AG04450 (cell line): ENCODE measurements at regions not wholly inside any gene's neighbourhood (a gene's known extent, or its start where the extent isn't known, plus 50 kb on each side); places are given as distances from the start of the nearest gene placed in this dataset.

ENCODE experiments used
- CTCF ChIA-PET: fragments of 300-600, 350-600 bp; formaldehyde crosslinking; extraction: SDS; loops from one replicate; lab custom pipeline; 2022; ENCODE audit warnings: antibody characterized with exemption, inconsistent platforms; lab: Charles Lee
- POLR2A ChIA-PET: fragments of 350-600 bp; formaldehyde crosslinking; extraction: SDS; loops from one replicate; lab custom pipeline; 2021; ENCODE audit warnings: antibody characterized with exemption, inconsistent platforms; lab: Yijun Ruan, JAX
- DNase-seq: peaks from one replicate; pipeline ENCODE4 v3.0.0-alpha.2; 2011; ENCODE audit warnings: low read depth, low spot score
- H3K27ac ChIP-seq: one replicate; pipeline ENCODE4 v1.5.1; 2012; ENCODE audit warnings: low read depth, low read length, control low read depth
- H3K27me3 ChIP-seq: one replicate; pipeline ENCODE4 v1.6.0; 2012; ENCODE audit warnings: low read length; ENCODE audit not compliant: control insufficient read depth, insufficient read depth
- H3K4me3 ChIP-seq: 2 replicates; pipeline ENCODE4 v1.5.1; 2011; ENCODE audit warnings: mild to moderate bottlenecking, low read depth, low read length, control low read depth
- H3K9me3 ChIP-seq: 2 replicates; pipeline ENCODE4 v1.5.1; 2012; ENCODE audit warnings: low read length; ENCODE audit not compliant: control insufficient read depth, insufficient read depth
- TF ChIP-seq, protein P1 (sequence below): IDR thresholded peaks from 2 replicates; pipeline ENCODE4 v1.5.1; 2011; ENCODE audit warnings: low read depth, low read length, control low read depth, inconsistent platforms

DNA sequence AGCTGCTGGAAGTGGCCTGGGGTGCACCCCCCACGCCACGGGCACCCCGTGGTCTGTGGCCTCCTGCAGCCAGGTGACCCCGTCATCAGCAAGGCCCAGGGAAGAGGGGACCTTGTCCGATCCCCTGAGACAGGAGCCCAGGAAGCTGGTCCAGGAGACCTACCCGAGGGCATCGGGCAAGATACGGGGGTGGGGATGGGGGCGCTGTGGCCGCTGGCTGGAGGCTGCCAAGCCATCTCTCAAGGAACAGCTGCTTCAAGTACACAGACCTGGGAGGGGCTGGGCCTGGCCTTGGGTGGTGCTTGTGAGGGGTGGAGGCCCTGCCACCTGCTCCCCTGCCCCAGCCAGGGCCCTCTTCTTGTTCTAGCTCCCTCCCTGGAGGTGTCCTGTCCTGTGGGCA lies 1272.1 kb downstream of the BRD1 start:
- Histone ChIP-seq H3K27ac (no peak overlapping the region), H3K27me3 (no peaks in the 10 kb centered on the region), H3K9me3 (peaks cover 93% of the 10 kb centered on the region), H3K4me3 (no peak overlapping the region)
- ChIA-PET POLR2A (no interaction called here), CTCF (no interaction called here)
- TF ChIP-seq, protein P1, sequence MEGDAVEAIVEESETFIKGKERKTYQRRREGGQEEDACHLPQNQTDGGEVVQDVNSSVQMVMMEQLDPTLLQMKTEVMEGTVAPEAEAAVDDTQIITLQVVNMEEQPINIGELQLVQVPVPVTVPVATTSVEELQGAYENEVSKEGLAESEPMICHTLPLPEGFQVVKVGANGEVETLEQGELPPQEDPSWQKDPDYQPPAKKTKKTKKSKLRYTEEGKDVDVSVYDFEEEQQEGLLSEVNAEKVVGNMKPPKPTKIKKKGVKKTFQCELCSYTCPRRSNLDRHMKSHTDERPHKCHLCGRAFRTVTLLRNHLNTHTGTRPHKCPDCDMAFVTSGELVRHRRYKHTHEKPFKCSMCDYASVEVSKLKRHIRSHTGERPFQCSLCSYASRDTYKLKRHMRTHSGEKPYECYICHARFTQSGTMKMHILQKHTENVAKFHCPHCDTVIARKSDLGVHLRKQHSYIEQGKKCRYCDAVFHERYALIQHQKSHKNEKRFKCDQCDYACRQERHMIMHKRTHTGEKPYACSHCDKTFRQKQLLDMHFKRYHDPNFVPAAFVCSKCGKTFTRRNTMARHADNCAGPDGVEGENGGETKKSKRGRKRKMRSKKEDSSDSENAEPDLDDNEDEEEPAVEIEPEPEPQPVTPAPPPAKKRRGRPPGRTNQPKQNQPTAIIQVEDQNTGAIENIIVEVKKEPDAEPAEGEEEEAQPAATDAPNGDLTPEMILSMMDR: no peak
- DNase-seq: no peak

DNA sequence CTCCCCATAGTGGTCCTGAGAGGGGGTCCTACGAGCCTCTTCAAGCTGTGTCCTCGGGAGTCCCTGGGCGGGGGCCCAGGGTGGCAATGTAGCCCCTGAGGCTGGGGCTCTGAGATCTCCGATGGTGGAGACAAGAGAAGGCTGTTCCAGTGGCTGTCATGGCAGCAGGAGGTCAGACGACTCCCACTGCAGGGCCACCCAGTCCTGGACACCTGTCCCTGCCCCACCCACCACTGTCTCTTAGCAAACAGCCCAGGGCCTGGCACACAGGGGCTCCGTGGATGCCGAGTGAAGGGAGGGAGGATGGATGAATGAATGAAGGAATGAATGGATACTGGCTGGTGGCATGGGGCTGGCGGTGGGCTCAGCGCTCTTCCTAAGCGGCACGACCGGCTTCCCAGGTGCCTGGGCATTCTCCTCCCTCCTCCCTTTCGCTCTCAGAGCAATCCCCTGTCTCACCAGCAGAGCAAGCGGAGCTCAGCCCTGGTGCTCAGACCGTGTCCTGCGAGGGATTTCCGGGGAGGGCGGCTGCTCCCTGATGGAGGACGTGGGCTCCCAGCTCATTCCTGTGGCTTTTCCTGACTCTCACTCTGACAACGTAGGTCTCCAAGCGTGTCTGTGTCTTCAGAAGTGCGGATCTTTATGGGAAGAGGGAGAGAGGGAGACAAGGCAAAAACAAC lies 1272.6 kb downstream of the BRD1 start:
- no peak overlapping the region for H3K27ac ChIP-seq
- H3K4me3 ChIP-seq: no peak overlapping the region
- DNase-seq: no peak
- H3K9me3 ChIP-seq: peaks cover 95% of the 10 kb centered on the region
- no peaks in the 10 kb centered on the region for H3K27me3 ChIP-seq
- CTCF ChIA-PET: no interaction called here
- TF ChIP-seq, protein P1: no peak
- POLR2A ChIA-PET: no interaction called here

DNA sequence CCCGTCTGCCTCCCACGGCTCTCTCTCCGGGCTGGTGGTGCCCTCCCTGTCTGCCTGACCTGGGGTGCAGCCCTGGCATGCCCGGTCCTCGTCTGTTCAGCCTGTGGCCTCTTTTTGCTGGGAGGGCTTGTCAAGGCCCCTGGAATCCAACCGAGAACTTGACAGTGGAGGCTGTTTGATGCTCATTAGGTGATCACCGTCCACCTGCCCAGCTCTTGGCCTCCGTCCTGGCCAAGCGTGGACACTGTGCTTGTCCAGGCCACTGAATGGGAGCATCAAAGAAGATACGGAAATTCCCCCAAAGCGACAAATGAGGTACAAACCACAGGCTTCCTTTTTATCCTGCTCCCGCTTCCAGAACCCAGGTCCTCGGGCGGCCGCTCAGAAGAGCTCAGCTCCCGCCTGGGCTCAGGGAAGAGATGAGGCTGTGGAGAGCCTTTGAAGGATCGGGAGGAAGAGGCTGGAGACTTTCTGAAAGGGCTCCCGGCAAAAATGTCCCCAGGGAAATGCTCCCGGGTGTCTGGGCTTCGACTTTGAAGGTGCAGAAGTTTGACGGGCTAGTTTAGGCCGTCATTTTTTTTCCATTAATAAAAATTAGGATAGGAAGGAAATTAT lies 1273.9 kb downstream of the BRD1 start:
- peaks cover 93% of the 10 kb centered on the region for H3K9me3 ChIP-seq
- CTCF ChIA-PET: no interaction called here

DNA sequence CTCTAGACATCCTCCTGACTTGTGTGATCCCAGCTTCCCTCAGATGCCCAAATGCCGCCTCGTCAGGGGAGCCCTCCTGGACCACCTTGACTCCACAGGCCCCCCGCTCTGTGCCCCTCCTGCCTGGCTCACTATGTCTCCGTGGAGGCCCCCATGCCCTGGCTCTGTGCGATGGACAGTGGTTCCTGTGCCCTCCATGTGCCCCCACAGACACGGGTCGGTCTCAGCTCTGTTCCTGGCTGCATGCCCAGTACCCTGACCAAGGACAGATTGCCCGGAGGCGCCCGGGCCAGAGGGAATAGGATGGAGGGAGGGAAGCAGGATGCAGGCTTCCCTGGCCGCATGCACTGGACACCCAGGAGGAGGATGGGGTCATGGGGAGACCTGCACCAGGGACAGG lies 1274.6 kb downstream of the BRD1 start:
- H3K27ac ChIP-seq: no peak overlapping the region
- DNase-seq: no peak
- ChIA-PET POLR2A (no interaction called here), CTCF (no interaction called here)
- TF ChIP-seq, protein P1: no peak
- no peak overlapping the region for H3K4me3 ChIP-seq
- H3K9me3 ChIP-seq: peaks cover 93% of the 10 kb centered on the region
- no peaks in the 10 kb centered on the region for H3K27me3 ChIP-seq

More for the DNA sequence above, 1273.9 kb downstream of the BRD1 start:
- Histone ChIP-seq H3K4me3 (no peak overlapping the region), H3K27me3 (no peaks in the 10 kb centered on the region), H3K27ac (no peak overlapping the region)
- DNase-seq: no peak
- POLR2A ChIA-PET: no interaction called here
- TF ChIP-seq, protein P1: no peak

DNA sequence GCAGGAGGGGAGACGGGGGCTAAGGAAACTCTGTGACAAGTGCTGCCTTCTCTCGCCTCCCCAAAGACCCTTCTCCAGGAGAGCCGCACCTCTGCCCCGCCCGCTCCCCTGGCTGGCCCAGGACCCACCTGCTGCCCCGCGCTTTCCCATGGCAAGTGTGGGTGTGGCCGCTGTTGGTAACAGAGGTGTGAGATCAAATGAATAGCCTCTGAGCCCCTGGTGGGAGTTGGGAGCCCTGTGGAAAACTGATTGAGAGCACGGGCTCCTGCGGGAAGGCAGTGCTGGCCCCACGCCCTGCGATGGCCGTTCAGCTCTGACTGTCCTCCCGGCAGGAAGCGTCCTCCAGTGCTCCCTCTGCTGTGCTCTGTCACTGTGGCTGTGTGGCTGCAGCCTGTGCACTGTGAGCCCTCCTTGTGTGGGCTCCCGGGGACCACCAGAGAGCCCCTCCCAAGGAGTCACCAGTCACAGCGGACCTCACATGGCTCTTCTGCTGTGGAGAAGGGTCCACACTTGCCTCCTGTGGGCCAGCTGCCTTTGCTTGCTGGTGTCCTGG lies 1275.9 kb downstream of the BRD1 start:
- no peak for DNase-seq
- Histone ChIP-seq H3K27me3 (no peaks in the 10 kb centered on the region), H3K4me3 (no peak overlapping the region), H3K27ac (no peak overlapping the region), H3K9me3 (peaks cover 92% of the 10 kb centered on the region)
- ChIA-PET POLR2A (no interaction called here), CTCF (no interaction called here)
- TF ChIP-seq, protein P1: no peak
